ENCODE measurements at regions not wholly inside any gene's neighbourhood (a gene's known extent, or its start where the extent isn't known, plus 50 kb on each side); places are given as distances from the start of the nearest gene placed in this dataset.

GRCh38 chr2:128389388-128390086 lies 70.9 kb upstream of the HS6ST1 start:
- Histone ChIP-seq H3K36me3 (no peaks in the 10 kb centered on the region), H3K4me3 (no peak overlapping the region), H3K27ac (no peak overlapping the region), H3K27me3 (no peaks in the 10 kb centered on the region), H3K4me1 (no peaks in the 10 kb centered on the region), H3K9me3 (no peaks in the 10 kb centered on the region)
- WGBS, 2 donors (ENCODE audit: low coverage in 1 of 2) = 78 to 82% methylated on average over 2 to 6 of the region's 16 CpGs
- TF ChIP-seq POLR2AphosphoS5 (IDR thresholded peaks at IDR 0.05) (no peak), POLR2A (IDR thresholded peaks at IDR 0.05) (no peak), CTCF (IDR thresholded peaks at IDR 0.05) (no peak), EP300 (IDR thresholded peaks at IDR 0.05) (no peak)
- ATAC-seq = no peak

- Histone ChIP-seq H3K4me1 (no peaks in the 10 kb centered on the region), H3K4me3 (no peak overlapping the region), H3K9me3 (no peaks in the 10 kb centered on the region), H3K36me3 (no peaks in the 10 kb centered on the region), H3K27me3 (no peaks in the 10 kb centered on the region), H3K27ac (no peak overlapping the region)
- TF ChIP-seq POLR2A (IDR thresholded peaks at IDR 0.05) (no peak), EP300 (IDR thresholded peaks at IDR 0.05) (no peak), CTCF (IDR thresholded peaks at IDR 0.05) (no peak), POLR2AphosphoS5 (IDR thresholded peaks at IDR 0.05) (no peak)
- WGBS, 2 donors (ENCODE audit: low coverage in 1 of 2) = 72 to 73% methylated on average over 4 to 10 of the region's 16 CpGs
- ATAC-seq = no peak
Measured at GRCh38 chr2:128390256-128390990, 71.8 kb upstream of the HS6ST1 start.

- Histone ChIP-seq H3K27ac (no peak overlapping the region), H3K27me3 (no peaks in the 10 kb centered on the region), H3K4me1 (no peaks in the 10 kb centered on the region), H3K4me3 (no peak overlapping the region), H3K9me3 (no peaks in the 10 kb centered on the region), H3K36me3 (no peaks in the 10 kb centered on the region)
- no peak for ATAC-seq
- WGBS, 2 donors (ENCODE audit: low coverage in 1 of 2) = 91 to 95% methylated on average over 10 to 15 of the region's 15 CpGs
- TF ChIP-seq POLR2AphosphoS5 (IDR thresholded peaks at IDR 0.05) (no peak), POLR2A (IDR thresholded peaks at IDR 0.05) (no peak), CTCF (IDR thresholded peaks at IDR 0.05) (no peak), EP300 (IDR thresholded peaks at IDR 0.05) (no peak)
Measured at GRCh38 chr2:128390991-128391630, 72.4 kb upstream of the HS6ST1 start.

- TF ChIP-seq POLR2A (IDR thresholded peaks at IDR 0.05) (no peak), POLR2AphosphoS5 (IDR thresholded peaks at IDR 0.05) (no peak), EP300 (IDR thresholded peaks at IDR 0.05) (no peak), CTCF (IDR thresholded peaks at IDR 0.05) (no peak)
Measured at GRCh38 chr2:128391679-128392078, 73.0 kb upstream of the HS6ST1 start.

More at GRCh38 chr2:128391679-128392078, 73.0 kb upstream of the HS6ST1 start:
- Histone ChIP-seq H3K9me3 (no peaks in the 10 kb centered on the region), H3K27ac (no peak overlapping the region), H3K4me3 (no peak overlapping the region), H3K36me3 (no peaks in the 10 kb centered on the region), H3K4me1 (no peaks in the 10 kb centered on the region), H3K27me3 (no peaks in the 10 kb centered on the region)
- 86 to 93% methylated on average over 3 of the region's 3 CpGs for WGBS, 2 donors (ENCODE audit: low coverage in 1 of 2)
- no peak for ATAC-seq

All from gastroesophageal sphincter (tissue), 4 donors.